ENCODE measurements at regions not wholly inside any gene's neighbourhood (a gene's known extent, or its start where the extent isn't known, plus 50 kb on each side); places are given as distances from the start of the nearest gene placed in this dataset.
"Not testable (repeated sequence)": the region's sequence is repeated elsewhere in the genome, so short reads cannot be mapped to it uniquely, and the experiment has no call there.

DNA sequence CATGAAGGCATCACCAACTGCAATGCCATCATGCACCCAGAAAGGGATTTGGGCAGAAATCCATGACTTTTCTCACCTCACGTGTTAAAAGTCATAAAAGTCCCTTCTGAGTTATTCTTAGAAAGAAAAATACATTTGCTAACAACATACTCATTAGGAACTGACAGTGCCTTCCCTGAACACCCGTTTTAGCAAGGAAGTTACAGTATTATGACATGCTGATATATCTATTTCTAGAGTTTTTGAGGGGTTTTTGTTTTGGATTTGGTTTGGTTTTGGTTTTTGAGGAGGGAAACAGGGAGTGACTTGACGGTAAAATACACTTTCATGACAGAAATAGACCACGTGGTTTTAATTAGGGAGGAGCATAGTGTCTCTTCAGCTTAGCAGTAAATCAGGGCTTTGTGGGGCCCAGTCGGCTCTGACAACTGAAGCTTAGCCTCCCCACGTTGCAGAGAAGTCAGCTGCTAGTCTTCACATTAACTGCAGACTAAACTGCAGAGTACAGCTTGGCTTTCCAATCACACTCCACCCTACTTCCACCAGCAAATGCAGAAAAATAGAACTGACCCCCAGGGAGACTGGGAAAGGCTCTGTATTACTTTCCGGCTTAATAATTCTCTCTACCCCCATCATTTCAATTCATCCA lies 141.4 kb downstream of the FAM124B start:
- DNase-seq: no peak

DNA sequence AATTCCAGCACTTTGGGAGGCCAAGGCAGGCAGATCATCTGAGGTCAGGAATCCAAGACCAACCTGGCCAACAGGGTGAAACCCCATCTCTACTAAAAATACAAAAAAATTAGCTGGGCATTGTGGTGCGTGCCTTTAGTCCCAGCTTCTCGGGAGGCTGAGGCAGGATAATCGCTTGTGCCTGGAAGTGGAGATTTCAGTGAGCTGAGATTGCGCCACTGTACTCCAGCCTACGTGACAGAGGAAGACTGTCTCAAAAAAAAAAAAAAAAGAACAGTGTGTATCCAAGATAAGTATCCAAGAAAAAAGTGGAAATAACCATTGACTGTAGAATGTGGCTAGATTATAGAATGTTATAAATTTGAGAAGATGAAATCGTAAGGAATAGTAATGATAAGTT lies 142.1 kb downstream of the FAM124B start:
- DNase-seq: no peak

DNA sequence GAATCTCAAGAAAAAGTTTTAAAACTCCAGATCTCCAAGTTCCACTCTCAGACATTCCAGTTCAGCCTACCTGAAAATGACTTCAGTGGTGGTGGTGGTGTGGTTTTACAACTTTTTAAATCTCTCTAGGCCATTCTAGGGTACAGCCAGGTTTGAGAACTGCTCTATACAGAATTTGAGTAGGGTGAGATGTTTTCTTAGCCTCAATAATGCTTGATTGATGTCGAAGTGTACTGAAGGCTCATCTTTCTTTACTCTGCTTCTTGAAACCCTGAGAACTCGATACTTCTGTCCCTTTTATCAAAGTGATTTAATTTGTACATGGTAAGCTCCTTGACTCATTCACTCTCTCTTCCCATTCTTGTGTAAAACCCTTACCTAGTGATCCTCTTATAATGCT lies 143.8 kb downstream of the FAM124B start:
- DNase-seq: no peak

DNA sequence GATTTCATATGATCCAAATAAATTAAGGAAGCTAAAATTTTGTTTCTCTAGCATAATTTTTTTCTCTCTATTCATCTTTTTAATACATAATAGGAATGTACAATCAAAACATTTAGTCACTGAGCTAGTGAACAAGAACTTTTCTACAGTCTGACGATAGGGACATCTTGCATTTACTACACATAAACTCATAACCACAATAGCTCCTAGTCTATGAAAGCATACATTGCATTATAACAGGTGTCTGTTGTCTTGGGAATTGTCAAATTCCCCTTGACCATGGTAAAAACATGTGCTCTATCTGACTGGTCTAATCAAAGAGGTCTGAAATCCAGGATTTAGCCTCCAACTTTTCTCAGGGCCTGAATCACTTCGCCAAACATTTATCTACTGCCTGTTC lies 144.8 kb downstream of the FAM124B start:
- DNase-seq: no peak

DNA sequence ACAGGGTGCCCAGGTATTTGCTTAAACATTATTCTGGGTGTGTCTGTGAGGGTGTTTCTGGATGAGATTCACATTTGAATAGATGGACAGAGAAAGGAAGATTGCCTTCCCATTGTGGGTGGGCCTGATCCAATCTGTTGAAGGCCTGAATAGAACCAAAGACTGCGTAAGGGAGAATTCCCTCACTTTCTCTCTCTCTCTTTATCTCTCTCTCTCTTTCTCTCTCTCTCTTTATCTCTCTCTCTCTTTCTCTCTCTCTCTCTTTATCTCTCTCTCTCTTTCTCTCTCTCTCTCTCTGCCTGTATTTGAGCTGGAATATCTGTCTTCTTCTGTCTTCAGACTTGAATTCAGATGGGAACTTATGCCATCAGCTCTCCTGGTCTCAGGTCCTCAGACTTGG lies 148.4 kb downstream of the FAM124B start:
- no peak for DNase-seq

DNA sequence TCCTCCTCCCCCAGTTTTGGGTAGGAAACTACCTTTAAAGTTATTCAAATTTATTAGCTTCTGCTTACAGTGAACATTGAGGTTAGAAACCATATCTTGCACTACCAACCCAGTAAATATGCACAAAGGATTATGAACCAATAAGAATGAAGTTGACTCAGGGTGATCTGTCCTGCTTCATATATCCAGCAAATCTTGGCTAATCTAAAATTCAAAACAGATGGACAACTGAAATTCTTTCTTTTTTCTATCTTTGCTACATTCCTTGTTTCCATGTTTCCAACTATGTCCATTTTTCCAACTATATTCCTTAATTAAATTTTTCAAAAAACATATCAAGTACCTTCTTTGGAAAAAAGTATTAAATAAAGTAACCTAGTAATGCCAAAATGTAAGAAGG lies 149.3 kb downstream of the FAM124B start:
- DNase-seq: no peak

DNA sequence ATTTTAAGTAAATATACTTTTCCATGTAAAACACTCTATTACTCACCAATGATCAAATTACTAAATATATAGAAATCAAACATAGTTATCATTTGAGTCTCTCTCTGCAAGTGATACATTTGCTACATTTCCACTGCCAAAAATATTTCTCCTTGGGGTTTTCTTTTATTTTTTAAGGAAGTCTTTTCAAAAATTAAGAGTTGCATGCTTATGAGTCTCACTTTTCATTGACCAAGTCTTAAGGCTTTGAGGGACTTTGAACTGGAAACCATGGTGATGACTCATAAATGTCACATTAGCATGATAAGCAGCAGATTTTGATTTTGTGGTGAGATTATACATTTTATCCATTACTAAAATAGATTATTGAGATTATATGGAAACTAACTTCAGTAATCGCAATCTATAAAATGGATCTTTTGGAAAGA lies 152.9 kb downstream of the FAM124B start:
- DNase-seq: no peak

DNA sequence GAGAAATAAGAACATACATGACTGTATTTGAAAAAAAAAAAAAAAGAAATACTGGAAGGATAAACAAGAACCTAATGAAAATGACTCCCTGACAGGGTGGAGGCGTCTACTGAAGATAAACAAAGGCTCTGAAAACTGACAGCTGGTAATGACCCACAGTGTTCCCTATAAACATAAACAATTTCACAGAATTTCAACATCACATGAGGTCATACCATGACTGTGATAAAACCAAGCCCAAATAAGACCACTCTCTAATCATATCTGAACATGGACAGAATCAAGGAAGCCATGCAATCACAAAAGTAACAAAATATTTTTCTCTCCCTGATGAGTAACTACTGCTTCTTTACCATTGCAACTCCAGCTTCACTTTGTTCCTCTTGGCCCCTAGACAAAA lies 159.3 kb downstream of the FAM124B start:
- DNase-seq: no peak

DNA sequence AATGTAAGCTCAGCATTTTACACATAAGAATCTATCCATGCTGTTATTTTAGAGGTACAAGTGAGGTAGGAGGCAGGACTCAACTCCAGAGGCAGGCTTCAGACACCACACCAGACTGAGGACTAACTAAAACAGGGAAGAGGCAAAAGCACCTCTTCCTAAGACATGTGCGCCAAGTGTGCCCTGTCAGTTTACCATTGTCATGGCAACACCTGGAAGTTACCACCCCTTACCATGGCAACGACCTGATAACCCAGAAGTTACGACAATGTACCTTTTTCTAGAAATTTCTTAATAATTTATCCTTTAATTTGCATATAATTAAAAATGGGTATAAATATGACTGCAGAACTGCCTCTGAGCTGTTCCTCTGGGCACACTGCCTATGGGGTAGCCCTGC lies 160.1 kb downstream of the FAM124B start:
- no peak for DNase-seq

DNA sequence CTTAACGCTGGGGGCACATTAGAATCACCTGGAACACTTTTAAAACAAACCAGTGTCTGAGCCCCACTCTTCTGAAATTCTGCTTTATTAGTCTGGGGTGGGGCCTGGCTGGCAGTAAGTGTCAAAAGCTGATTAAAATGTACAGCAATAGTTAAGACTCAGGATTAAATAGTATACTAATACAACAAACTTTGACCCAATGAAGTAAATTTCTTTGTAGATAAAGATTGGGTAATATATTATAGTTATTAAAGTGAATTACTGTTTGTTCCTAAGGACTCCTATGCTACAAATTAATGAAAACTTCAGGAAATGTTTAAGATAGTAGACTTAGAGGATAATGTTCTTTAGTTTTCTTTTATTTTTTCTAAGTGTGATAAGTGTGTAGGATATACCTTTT lies 160.9 kb downstream of the FAM124B start:
- no peak for DNase-seq

DNA sequence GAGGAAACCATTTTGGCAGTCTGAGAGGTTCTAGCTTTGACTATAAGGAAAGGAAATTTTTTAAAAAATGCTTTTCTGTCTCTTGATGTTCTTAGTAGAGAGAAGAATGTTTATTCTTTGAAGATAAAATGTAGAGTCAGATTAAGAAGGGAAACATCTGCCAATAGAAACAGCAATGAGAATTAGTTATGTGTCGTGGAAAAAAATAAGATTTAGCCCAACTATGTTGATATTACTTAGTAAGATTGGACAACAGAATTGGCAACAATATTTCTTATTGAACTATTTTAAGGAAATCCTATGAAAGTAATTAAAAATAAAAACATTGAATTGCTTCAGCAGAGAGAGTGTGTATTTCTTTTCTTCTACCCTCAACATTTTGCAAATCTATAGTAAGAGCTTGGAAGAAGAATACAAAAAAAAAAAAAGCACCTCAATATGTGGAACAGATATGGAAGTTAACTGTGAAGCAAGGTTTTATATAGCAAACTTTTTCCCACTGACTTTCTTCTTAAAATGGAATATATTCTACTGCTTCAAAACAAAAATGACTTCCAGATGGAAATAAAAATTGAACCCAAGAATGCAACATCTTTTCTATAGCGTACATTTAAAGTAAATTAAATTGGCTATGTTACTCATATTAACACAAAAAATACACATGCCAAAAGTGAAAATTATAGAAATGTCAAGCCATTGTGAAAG lies 177.9 kb downstream of the FAM124B start:
- DNase-seq: no peak

DNA sequence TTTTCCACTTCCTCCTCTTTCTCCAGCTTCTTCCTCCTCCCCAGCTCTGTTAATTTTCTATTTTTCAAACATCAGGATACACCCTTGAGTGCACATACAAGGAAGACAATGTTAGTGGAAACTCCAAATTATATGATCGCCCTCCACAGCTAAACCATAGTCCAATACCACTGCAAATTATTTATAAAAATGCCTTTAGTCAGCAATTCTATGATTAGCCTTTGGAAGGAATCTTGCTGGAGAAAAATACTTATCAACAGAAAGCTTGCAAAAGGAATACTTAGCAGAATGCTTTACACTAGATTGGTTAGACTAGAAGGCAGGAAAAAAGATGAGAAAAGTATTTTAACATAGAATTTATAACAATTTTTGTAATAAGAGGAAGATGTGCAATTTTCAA lies 178.9 kb downstream of the FAM124B start:
- DNase-seq: no peak

DNA sequence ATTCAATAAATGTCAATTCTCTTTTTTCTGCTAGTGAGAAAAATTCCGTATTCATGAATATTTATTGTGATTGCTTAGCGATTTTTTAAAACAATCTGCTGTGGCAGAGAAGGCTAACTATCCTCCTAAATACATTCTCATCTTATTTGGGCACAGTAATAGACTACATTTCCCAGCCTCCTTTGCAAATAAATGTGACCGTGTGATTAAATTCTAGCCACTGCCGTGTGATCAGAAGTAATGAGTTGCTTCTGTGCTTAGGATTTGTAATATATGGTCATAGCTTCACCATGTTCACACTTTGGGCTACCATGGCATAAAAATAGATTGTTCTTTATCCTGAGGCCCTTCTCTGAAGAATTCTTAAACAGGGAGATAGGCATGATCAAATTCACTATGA lies 179.6 kb downstream of the FAM124B start:
- DNase-seq: no peak

DNA sequence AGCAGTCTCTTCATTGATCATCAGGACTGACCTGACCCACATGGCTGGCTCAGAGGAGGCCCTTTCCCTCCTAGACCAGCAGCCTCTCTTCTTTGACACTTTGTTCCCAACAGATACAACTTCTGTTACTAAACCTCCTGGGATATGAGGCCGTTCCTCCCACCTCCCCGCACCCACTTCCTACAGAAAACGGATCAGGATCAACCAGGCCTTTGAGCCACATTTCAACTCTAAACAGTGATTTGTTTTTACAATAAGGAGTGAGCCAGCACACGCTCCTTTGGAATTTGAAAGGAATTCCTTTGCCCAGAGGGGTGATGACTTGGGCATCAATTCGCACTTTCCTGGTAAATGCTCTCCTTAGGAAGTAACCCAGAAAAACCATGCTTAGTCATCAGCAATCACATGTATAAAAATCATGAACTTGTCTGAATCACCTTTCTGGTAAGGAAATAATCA lies 180.4 kb downstream of the FAM124B start:
- no peak for DNase-seq

DNA sequence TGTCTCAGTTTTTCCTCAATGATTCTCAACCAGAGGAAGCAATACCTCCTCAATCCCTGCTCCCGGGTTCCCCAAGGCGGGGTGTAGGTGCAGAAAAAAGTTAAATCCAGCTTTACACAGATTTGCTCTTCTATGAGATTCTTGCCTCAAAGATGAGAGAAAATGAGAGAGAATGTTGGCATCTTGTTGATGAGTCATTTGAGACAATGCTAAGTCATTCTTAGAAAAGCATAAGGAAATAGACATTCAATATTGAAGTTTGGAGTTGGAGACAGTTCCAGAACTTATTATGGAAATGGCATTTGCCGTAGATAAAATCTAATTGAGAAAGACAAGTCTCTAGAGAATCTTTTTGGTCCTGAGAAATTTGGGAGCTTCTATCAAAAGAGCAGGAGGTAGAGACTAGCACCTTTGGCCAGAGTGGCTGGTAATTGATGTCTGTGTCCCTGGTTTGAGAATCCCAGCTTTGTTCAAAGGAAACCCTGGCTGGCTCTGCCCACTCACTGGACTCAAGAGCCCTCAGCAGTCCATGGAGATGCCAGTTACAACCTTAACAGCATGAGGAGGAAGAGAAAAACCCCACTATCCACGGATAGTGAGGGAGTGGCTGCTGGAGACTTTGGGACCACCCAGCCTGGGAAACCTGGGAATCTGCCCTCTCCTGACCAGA lies 181.2 kb downstream of the FAM124B start:
- DNase-seq: no peak

DNA sequence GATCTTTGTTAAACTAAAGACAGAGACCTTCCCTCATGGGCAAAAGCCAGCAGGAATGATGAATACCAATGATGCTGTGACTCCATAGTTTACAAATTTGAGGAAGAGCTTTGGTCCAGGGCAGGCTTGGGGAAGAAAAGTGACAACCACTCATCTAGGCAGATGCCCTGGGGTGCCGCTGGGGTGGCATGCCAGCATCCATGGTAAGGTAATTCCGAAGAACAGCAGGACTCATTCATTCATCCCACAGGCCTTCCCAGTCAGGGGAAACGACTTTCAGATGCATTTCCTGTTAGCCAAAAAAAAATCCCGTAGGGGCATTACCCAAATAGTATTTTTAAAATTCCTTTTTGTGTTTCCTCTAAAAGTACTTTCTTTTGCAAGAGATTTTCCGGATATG lies 180.7 kb upstream of the SERPINE2 start:
- DNase-seq: no peak

DNA sequence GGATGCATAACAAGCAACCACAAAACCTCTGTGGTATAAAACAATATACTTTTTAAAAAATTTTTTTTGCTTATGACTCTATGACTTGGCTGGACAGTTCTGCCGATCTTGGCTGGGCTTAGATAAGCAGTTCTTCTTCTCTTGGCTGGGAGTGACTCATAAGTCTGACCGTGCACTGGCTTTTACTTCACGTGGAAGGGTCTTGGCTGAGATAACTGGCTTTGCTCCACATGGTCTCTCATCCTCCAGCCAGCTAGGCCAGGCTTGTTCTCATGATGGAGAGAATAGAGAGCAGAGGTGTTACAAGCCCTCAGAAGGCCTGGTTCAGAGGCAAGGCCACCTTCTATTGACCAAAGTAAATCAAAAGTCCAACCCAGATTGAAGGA lies 178.9 kb upstream of the SERPINE2 start:
- no peak for DNase-seq

DNA sequence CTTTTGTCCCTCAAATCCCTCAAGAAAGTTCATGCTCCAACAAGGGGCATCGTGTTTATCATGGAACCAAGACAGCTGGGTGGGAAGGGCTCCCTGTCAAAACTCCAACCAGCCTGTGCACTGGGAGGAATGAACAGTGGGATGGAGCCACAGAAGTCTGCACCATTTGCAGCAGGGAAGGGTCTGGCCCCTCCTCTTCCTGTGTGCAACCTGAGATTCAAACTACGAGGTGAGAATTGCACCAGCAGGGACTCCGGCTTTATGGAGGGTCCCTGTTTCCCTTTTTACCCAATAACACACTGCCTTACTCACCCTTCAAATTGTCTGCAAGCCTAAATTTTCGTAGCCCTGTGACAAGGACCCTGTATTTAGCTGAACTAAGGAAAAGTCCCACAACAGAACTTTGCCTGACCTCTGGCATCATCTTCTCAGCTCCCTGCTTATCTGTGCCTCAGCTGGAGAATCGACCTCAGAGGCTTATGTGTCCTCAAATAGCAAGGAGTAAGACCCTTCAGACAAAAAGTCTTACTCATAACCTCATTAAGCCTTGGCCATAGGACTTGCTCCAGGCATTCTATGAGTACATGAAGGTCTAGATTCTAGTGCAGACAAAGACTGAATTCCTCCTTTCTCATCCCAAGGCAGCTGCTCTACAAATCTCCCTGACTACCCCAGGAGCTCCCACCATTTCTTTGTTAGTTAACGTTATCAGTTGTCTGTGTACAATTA lies 178.3 kb upstream of the SERPINE2 start:
- DNase-seq: no peak

DNA sequence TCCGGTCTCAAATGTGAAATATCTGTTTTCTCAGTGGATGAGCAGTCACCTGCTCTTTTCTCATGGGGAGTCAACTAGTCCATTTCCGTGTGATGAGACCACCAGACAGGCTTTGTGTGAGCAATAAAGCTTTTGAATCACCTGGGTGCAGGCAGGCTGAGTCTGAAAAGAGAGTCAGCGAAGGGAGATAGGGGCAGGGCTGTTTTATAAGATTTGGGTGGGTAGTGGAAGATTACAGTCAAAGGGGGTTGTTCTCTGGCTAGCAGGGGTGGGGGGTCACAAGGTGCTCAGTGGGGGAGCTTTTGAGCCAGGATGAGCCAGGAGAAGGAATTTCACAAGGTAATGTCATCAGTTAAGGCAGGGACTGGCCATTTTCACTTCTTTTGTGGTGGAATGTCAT lies 176.5 kb upstream of the SERPINE2 start:
- DNase-seq: not testable (repeated sequence)

DNA sequence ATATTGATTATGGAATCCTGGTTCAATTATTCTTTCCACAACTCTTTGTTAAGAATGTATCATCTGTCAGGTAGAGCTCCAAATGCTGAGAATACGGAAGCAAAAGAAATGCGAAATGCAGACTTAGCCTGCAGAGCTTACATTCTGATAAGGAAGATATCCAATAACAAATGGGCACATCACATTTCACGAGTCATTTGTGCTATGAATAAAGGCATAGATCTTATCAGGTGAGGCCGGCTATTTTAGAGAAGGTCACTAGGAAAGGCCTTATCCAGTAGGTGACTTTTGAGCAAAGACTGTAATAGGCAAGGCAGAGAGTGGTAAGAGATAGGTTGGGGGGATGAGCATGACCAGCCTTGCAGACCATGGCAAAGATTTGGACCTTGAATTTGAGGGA lies 174.3 kb upstream of the SERPINE2 start:
- no peak for DNase-seq

DNA sequence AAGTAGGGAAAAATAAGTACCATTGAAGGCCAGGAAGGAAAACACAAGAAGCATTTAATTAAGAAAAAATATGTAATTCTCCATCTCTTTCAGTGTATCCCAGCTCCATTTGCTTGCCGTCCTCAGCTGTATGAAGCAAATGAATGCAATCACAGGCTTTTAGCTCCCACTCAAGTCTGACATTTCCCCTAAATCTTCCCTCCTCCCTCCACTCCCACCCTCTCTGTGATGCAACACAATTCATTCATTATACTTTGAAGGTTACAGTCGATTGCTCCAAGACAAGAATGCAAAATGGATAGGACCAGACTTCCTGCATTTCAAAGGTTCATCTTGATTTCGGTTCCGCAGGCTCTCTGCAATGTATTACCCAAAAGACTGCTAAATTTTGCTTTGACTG lies 172.7 kb upstream of the SERPINE2 start:
- DNase-seq: no peak

DNA sequence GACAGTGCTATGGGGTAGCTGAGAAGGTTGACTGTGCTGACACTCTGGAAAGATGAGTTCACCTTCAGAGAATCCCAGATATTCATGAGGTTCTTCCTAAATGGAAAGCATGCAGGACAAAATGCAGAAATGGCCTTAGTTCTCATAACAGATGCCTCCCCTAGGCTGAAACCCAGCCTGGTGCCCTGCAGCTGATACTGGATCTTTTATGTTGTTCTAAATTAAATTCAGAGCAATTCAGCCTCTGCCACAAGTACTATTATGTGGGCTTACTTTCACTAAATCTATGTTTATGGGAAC lies 172.0 kb upstream of the SERPINE2 start:
- no peak for DNase-seq

DNA sequence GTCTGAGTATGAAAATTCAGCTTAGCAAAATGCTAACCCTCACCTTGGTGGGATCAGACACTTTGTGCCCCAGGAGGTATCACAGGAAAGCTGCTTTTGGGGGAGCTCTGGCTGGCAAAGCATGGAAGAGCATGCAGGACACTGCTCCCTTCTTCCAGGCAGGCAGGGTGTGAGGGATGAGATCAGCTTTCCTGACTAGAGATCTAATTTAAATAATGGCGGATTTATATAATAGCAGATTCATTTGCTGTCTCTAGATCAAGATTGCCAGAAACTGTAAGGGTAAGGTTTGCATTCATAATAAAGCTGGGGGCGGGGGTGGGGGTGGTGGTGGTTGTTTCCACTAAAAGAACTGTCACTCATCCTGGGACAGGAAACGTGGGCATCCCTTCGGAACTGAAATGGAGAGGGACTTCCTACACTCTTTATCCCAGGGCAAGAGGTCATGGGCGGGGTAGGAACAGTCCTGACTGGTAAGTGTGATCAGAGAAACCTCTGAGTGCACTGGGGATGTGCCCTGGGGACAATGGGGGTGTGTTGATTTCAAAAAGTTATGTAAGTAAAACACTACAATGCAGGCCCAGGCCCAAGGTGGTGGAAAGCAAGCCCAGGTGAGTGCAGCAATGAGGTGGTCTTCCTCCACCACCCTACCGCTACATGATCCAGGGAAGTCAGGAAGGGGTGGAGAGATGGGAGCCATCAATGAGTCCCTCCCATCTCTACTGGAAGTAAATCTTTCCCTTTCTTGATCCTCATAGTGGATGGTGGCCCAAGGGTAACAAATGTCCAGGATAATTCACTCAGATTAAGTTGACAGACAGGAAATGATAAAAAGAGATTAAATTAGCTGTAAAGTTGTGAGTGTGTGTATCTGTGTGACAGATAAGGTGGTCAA lies 171.4 kb upstream of the SERPINE2 start:
- no peak for DNase-seq

Data from hippocampal formation (tissue), 2 donors.